Tongue (tissue), 1 donor: ENCODE measurements at regions not wholly inside any gene's neighbourhood (a gene's known extent, or its start where the extent isn't known, plus 50 kb on each side); places are given as distances from the start of the nearest gene placed in this dataset.
A peak's percentile ranks its signal among the peaks of the same experiment; 100 is the strongest.

Experiments used
- DNase-seq: peaks from one replicate; pipeline ENCODE4 v3.0.0-alpha.2; 2015

DNA sequence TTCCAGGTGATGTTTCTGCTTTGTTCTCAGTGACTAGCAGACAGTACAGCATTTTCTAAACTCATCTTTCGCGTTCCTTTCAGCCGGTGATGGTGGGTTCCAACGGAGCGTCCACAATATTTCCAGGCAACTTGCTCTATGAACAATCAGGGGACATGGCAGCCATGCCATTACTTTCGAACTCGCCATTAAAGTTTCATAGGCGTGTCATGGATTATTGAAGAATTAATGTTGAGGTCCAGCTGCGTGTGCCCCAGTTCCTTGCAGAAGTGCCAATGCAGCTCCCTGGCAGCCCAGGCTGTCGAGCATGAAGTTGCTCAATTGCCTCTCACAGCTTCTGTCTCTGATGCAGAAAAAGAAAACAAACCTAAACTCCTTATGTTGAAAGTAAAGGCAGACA is 262.2 kb downstream of the IRX2 start:
- DNase-seq: no peak

DNA sequence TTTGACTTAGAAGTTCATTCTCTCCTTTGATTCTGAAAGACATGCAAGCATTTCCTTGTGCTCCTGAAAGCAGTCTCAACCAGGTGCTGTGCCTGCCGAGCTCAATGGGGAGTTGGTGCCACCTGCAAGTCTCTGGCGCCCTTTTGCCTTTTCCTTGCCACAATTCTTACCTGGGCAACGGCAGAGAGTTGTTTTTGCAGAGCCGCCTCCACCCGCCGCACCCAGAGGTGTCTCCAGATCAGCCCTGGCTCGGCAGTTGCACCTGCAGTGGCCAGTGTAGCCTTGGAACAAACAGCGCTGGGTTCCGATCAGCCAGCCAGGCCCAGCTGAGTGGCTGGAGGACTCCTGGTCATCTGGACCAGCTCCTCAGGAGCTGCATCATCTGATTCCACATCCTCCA is 262.9 kb downstream of the IRX2 start:
- DNase-seq: no peak

GRCh38 chr5:2487152-2487763 is 264.2 kb downstream of the IRX2 start:
- DNase-seq: no peak

- DNase-seq: no peak
Measured at GRCh38 chr5:2486373-2486772, 265.1 kb downstream of the IRX2 start.

GRCh38 chr5:2482778-2483177 is 268.7 kb downstream of the IRX2 start:
- DNase-seq: no peak

GRCh38 chr5:2480871-2481270 is 270.6 kb downstream of the IRX2 start:
- DNase-seq: no peak

GRCh38 chr5:2475902-2476301 is 275.6 kb downstream of the IRX2 start:
- DNase-seq: no peak

DNA sequence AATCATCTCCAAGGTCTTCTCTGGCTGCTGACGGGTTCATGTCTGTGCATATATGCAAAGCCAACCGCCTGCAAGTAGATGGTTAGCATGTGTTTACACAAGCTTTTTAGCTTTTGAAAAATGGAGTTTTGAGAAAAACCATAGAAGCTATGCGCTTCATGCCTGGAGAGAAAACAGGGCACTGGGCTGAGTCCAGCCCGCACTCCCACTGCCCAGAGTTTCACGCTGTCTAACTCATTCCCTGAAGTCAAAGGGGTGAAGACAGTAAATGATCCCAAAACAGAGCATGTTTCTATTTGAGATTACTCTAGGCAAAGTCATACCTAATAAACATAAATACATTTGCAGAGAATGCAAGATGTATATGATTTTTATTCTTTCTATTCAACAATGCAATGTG is 278.8 kb downstream of the IRX2 start:
- DNase-seq: no peak

DNA sequence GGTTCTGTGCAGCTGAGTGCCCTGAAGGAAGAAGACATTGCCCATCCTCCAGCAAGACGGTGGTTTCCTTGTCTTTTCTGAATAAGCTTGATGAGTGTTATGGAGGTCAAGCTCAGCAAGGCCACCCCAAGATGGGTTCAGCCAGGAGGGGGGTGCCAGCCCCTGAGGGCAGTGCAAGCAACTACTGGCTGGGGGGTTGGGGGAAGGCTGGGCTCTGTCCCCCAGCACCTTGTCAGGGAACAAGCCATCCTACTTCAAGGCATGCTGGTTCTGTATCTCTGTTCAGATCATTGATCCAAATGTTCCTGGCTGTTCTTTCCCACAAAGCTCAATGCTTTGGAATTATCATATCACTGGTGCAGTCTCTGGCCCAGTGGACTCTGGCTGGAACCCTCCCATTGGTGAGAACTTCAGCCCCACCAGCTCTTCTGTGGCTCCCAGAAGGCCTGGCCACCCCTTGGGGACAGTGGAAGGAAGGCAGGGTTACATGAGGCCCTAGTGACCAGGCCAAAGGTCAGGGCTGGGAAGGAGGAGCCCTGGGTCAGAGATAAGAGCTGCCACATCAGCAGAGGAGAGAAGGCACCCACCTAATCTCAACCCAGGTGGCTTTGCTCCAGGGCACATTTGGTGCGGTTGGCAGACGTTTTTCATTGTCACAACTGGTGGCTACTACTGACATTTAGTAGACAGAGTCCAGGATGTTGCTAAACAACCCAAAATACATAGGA is 280.2 kb downstream of the IRX2 start:
- no peak for DNase-seq

DNA sequence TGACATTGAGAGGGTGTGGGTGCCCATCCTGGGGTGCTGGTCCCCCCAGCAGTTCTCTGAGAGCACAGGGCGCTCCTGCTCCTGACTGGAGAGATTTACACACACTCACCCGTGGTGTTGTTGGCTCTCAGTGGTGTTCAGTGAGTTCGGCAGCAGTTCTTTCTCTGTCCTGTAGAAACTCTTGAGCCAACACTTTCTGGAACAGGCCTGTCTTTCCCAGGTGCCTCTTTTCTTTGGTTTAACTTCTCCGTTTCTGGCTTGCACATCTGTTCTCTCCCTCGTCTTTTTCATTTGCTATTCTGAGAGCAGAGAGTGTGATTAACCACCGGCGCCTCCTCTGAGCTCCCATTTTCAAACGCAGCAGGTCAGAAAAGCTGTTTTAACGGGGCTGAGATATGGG is 284.5 kb downstream of the IRX2 start:
- peak; percentile 50 for DNase-seq

DNA sequence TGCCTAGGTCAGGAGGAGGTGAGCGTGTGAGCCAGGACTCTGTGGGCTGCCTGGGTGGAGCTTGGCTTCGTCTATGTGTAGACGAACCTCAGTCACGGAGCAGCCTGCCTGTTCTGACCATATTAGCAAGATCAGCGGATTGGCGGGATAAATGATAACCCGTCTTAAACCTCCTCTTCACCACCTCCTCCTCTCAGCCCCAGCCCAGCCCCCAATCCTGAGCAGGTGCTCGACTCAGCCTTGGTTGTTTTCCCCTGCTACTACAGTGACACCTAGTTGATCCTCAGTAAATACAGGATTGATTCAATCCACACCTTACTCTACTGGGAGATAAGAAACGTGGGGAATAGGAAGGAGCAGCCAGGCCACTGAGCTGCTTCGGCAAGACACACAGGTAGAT is 286.1 kb downstream of the IRX2 start:
- DNase-seq: no peak

GRCh38 chr5:2464141-2464540 is 287.3 kb downstream of the IRX2 start:
- DNase-seq: no peak

GRCh38 chr5:2461701-2462691 is 289.5 kb downstream of the IRX2 start:
- DNase-seq: no peak

DNA sequence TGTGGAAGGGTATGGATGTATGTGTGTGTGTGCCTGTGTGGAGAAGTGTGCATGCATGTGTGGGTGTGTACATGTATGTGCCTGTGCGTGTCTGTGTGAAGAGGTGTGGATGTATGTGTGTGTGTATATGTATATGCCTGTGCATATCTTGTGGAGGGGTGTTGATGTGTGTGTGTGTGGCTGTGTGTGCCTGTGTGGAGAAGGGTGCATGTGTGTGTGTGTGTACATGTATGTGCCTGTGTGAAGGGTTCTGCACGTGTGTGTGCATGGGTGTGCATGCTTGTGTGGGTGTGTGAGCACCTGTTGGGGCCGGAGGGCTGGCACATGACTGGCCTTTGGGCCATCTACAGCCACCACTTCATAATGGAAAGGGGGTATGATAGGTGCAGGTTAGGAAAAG is 291.4 kb downstream of the IRX2 start:
- no peak for DNase-seq

DNA sequence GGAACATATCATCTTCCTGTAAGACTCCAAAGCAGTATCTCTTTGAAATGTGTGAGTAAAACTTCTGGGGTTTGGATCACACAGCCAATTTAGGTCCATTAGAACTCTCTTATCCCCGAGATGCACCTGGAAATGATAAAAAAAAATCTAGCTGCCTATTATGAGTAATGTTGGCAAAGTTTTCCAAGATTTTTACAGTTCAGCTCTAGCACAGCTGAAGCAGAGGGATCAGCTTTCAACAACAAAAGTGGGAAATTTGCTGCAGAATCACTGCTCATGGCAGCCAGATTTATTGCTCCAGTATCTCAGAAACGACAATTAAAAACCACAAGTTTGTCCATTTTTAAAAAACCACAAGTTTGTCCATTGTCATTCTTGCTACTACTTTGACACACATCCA is 292.2 kb downstream of the IRX2 start:
- DNase-seq: peak; percentile 65

DNA sequence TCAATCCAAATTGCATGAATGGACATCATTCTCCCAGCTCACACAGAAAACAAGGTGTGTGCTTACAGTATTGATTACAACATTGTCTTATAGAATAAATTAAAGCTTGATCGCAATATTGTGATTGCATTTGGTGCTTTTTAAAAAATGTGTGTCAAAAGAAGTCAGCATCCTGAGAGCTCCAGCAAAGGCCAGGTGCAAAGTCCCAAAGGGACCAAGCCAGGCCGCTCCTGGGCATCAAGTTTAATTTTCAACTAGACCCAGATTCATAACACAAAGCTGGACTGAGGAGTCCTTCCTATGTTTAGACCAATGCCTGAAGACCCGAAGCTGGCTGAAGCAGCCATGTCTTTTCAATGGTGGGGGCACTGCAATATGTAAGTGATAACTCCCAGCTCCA is 295.6 kb downstream of the IRX2 start:
- DNase-seq: no peak

DNA sequence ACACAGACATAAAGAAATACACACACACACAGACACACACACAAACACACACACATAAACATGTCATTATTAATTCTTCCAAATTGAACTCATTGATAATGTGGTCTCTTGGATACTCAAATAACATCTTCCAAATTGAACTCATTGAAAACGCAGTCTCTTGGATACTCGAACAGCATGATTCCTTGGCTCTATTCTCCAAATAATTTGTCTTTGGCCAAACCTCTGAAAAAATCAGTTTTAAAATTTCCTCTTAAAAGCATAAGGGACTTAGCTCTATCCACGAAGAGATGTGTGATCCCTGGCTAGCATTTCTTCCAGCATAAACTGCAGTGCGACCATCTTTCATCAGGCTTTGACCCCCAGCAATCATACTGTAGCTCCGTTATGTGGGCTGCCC is 296.6 kb downstream of the IRX2 start:
- peak; percentile 26 for DNase-seq

GRCh38 chr5:2453781-2454180 is 297.7 kb downstream of the IRX2 start:
- DNase-seq: peak; percentile 70

GRCh38 chr5:2451100-2451499 is 300.4 kb downstream of the IRX2 start:
- no peak for DNase-seq

GRCh38 chr5:2442496-2443354 is 308.8 kb downstream of the IRX2 start:
- DNase-seq: peak; percentile 23

- DNase-seq: no peak
Measured at GRCh38 chr5:2441495-2442180, 309.8 kb downstream of the IRX2 start.

GRCh38 chr5:2439608-2440007 is 311.9 kb downstream of the IRX2 start:
- DNase-seq: no peak
